CD1c-positive myeloid dendritic cell (primary cell): ENCODE measurements at regions not wholly inside any gene's neighbourhood (a gene's known extent, or its start where the extent isn't known, plus 50 kb on each side); places are given as distances from the start of the nearest gene placed in this dataset.

Experiments used
- DNase-seq: peaks from one replicate; pipeline ENCODE4 v3.0.0-alpha.2; 2016; ENCODE audit errors: extremely low spot score

DNA sequence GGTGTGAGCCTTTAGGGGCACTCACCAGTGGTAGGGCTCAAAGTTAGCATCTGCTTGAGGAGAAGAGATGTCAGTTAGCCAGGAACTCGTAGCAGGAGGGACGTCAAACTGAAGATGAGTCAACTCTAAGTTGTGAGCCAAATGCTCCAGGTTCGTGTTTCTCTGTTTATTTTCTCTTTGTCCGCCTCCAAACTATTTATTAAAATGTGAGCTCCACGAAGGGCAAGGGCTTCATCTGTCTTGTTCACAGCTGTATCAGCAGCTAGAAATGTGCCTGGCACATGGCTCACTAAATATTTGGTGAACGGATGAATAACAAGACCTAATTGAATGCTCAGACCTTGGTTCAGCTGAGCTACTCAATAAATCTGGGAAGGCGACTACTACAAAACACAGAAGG lies 248.9 kb downstream of the BCOR start:
- DNase-seq, result no peak

DNA sequence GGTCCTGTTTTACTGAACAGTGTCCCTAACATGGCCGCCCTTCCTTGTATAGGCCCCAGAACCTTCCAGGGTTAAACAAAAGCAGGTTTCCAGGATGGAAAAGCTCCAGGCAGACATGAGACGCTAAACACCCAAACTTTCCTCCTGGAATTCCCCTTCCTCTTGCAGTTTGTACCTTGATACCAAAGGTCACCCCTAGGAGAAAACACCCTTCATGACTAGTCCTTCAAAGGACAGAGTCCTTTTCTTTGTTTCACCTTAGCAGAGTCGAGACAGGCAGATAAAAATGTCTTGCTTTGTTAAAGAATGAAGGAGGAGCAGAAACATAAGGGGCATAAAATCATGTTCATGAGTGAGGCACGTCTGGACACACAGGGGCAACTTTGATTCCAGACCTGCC lies 247.5 kb downstream of the BCOR start:
- no peak for DNase-seq

- DNase-seq, result peak; percentile 54
Measured at GRCh38 chrX:39850630-39851152, 247.1 kb downstream of the BCOR start.

GRCh38 chrX:39851745-39852455 lies 245.9 kb downstream of the BCOR start:
- DNase-seq, result no peak

DNA sequence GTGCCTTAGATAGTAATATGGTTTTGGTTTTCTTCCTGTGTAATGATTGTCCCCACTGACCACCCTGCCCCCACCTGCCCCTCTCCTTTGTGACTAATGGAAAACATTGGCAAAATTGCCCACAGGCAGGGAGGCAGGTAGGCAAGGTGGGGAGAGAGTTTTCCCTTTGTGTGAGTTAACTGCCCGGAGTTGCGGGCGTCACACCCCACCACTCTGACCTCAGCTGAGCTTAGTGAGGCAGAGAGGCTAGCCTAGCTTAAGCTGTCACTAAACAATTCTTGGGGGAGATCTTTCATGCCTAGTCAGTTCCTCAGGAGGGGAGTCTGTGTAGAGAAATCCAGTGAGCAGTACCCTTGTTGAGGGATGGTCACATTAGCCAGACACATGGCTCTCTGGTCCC lies 245.3 kb downstream of the BCOR start:
- no peak for DNase-seq

- no peak for DNase-seq
Measured at GRCh38 chrX:39853417-39854030, 244.2 kb downstream of the BCOR start.

DNA sequence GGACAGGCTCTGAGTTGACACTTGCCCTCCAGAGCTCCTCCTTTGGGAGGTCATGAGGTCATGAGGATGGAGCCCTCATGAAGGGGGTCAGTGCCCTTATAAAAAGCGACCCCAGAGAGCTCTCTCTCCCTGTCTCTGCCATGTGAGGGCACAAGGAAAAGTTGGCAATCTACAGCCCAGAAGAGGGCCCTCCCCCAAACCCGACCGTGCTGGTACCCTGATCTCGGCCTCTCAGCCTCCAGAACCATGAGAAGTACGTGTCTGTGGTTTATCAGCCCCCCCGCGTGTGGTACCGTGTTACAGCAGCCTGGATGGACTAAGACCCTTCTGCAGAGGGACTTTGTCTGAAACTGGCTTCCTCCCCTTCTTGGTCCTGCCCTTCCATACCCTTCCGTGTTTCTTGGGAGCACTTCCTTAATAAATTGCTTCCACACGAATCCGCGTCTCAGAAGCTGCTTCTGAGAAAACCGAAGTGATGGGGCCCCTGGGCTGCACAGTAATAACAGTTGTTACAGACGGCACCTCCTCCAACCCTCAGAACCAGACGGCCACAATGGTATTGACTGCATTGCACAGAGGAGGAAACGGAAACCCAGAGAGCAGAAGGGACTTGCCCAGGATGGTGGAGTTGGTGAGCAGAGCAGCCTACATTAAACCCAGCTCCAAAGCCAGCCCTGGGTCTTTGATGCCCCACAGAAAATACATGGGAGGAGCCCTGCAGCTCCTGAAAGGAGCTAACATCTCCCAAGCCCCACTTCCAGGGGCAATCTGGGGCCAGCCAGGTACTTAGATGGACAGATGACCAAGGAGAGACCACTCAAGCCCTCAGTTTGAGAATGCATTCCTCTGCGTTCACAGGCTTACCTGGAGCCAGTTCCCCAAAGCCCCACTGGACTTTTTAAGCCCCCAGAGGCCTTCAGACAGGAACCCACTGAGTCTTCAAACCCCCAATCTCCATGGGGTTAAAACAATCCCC lies 242.7 kb downstream of the BCOR start:
- peak; percentile 84 for DNase-seq

DNA sequence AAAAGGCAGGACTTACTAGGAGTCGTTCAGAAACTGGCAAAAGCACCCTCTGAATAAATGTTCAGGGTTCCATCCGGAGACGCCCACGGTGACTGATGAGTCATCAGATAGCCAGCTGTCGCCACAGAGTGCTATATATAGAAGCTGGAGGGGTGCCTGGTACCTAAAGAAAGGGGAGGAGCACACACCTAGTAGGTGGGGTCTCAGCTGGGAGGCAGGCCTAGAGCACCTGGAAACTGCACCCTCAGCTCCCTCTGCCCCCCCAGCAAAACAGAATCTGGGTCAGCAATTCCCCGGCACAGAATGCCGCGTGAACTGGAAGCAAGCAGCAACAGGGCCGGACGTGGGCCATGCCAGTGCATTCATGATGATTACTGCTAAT lies 242.0 kb downstream of the BCOR start:
- DNase-seq, result peak; percentile 64

DNA sequence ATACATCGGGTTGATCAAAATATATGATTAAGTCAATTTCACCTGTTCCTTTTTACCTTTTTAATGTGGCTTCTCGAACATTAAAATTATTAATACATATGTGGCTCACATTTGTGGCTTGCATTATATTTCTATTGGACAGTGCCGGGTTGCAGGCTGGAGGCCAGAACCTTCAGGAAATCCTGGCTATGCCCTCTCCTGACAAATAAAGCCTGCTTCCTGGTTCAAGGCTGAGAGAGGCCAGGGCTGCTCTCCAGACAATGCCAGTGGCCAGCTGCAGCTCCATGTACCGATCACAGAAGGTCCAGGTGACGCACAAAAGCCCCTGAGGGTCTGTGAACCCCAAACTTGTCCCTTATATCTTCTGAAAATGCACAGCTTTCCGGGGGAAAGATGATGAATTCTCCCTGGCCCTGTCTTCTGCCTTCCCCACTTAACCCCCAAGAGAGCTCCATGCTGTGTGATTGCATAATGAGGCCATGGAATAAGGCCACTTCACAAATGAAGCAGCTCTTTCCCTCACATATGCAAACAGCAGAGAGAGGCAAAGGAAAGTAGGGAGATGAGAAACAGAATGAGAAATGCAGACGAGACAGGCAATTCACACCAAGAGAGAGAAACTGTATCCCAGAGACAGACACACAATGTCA lies 241.2 kb downstream of the BCOR start:
- DNase-seq, result no peak

DNA sequence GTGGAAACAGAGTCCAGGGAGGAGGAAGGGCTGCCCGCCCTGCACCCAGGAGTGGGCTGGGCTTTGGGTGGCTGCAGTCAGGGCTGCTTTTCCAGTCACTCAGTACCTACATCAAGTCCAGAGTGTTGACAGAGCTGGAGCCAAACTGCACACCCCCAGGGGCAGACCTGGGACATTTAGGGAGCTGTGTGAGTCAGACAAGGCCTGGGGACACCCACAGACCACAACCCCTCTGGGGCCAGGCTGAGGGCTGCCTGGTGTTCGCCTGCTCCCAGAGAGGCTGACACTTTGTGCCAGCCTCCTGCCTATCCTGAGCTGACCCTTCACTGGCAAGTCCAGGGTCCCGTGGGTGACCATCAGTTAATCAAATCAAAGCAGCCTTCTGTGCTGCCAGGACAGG lies 240.0 kb downstream of the BCOR start:
- DNase-seq, result no peak

GRCh38 chrX:39859991-39860861 lies 237.5 kb downstream of the BCOR start:
- DNase-seq, result peak; percentile 33

DNA sequence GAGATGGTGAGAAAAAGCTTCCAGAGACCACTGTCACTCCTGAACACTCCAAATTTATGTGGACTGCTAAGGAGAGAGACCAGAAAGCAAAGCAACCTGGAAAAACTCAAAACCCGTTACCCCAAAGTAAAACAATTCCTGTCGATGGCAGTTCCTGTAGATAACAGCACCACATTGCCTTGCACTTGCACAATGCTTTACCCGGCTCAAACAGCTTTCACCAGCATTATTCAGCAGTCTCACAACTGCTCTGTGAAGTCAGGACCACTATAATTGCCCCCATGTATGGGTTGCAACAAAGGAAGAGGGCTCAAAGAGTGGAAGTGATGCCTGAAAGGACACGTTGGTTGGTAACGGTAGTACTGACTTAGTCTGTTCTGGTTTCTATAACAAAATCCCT lies 234.8 kb downstream of the BCOR start:
- no peak for DNase-seq

DNA sequence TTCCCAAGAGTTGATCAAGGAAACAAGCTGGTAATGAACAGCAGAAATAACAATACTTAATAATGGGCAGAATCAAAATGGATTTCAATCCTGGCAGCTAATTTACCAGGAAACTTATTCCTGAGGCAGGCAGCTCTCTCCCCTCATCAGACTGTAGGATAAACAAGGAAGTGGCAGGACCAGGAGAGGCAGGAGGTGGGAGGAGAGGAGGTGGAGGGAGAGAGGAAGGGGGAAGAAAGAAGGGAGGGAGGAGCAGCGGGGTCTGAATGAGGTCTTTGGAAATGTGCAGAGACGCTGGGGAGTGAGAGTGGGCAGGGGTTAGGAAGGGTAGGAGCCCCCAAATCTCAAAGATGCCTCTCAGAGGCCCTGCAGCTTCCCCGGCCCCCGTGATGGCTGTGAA lies 231.5 kb downstream of the BCOR start:
- no peak for DNase-seq

DNA sequence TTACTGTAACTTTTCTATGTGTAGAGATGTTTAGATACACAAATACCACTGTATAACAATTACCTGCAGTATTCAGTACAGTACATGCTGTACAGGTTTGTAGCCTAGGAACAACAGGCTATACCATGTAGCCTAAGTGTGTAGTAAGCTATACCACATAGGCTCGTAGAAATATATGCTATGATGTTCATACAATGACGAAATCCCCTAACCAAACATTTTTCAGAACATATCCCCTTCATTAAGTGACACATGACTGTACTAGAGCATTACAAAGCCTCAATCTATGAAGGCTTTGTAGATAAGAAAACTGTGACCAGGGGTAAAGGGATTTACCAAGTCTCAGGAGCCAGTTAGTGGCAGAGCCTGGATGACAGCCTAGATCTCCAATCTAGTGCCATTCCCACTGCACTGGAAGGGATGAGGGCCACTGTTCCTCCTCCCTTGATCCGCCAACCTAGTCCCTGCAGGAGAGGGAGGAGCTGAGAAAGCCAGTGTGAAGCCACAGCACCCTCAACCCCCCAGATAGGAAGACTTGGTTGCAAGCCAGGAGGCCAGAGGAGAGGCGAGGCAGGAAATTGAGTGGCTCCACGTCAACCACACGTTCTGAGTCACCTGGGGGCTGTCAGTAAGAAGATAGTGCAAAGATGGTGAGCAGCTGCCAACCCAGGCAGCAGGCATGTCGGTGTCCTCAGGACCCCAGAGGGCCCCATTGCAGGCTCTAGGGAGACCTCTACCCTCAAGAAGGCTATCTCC lies 227.7 kb downstream of the BCOR start:
- peak; percentile 6 for DNase-seq

DNA sequence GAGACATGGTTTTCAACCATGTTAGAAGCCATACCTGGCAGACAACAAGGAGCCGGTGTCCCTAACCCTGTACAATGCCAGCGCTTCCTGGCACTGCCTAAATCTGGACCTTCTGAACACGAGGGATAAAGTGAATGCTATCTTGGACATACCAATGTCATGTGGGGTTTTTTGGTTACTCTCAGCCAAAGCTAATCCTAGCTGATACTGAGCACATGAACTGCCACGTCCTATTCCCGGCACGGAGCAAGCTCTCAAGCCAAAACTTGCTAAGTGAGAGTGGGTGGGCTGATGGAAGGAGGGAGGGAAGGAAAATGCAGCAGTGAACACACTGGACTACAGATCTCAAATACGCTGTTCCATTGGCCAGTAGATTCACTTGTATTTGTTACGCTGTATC lies 226.1 kb downstream of the BCOR start:
- DNase-seq, result no peak

DNA sequence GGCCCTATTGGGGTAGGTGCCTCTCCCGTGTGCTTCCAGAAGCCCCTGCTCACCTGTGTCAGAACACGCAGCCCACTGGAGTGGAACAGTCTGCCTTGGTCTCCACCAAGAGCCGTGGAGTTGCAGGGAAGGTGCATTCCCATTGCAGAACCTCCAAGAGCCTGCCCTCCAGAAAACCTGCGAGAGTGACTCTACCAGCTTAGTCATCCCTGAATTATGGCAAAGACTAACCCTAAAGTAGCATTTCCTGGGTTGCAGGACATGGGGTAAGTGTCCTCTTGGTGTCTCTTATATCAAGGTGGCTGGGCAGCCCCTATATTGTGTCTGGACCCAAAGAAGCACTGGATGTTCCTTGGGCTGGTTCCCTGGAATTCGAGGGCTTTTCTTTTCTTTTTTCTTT lies 224.6 kb downstream of the BCOR start:
- no peak for DNase-seq

- DNase-seq, result no peak
Measured at GRCh38 chrX:39874202-39874816, 223.4 kb downstream of the BCOR start.

DNA sequence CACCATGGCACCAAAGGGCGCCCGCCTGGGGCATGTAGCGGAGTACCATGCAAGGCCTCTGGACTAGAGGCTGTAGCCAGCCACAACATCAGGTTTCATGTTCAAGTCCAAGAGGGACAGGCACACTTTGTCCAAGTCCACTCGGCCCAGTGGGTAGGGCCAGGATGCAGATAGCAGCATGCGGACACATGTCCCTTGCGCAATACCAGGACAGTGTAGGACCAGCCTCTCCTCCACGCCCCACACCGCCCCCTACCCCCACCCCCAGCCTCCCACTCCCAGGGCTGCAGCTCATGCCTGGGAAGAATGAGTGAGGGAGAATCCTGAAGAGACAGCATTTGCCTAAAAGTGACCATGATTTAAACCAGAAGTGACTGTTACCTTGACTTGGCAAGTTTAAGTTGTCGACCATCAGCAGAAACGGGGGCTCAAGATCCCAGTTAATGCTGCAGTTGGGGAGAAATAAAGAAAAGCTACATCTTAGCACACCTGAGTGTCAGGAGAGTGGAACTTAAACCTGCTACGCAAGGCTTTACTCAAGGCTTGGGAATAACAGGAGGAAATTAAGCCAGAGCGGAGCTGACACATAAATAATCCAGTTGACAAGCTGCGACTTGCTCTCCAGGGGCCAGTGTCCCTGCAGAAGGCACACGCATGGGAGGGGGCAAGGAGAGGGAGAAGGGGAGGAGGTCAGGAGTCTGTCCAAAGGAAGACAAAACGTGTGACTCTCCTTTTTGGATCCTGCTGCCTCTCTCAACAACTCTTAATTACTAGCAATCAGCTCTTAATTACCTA lies 221.7 kb downstream of the BCOR start:
- DNase-seq, result no peak

- DNase-seq, result no peak
Measured at GRCh38 chrX:39877905-39878304, 219.9 kb downstream of the BCOR start.
